GM12878 (cell line): ENCODE measurements at regions not wholly inside any gene's neighbourhood (a gene's known extent, or its start where the extent isn't known, plus 50 kb on each side); places are given as distances from the start of the nearest gene placed in this dataset.

Source experiments
- ATAC-seq: fragments of 200-7000 bp; cut with Tn5 transposase; 3 replicates; pipeline ENCODE4 v1.9.1; 2020; ENCODE audit warnings: mild to moderate bottlenecking, moderate library complexity
- BruUV-seq: library from RNA; stranded (reverse); fragments of 400-500 nt; replicated peaks from 2 replicates; lab custom pipeline; 2021; lab: Mats Ljungman, UMichigan
- CTCF ChIA-PET: fragments of 300-600 bp; sonication (Branson Sonifier 250); formaldehyde crosslinking; extraction: SDS; loops from one replicate; lab custom pipeline; 2021; ENCODE audit warnings: inconsistent platforms; lab: Yijun Ruan, JAX
- POLR2A ChIA-PET: fragments of 350-600 bp; formaldehyde crosslinking; extraction: SDS; loops from one replicate; lab custom pipeline; 2021; ENCODE audit warnings: inconsistent platforms; lab: Charles Lee
- RAD21 ChIA-PET: fragments of 300-600 bp; sonication (Branson Sonifier 250); formaldehyde crosslinking; loops from one replicate; lab custom pipeline; 2023; ENCODE audit warnings: antibody characterized with exemption; ENCODE audit not compliant: unreplicated experiment; lab: Charles Lee
- SMC1A ChIA-PET: fragments of 300-600 bp; sonication (Branson Sonifier 250); formaldehyde crosslinking; loops from one replicate; lab custom pipeline; 2023; ENCODE audit not compliant: unreplicated experiment, uncharacterized antibody; lab: Charles Lee
- DNase-seq: peaks from one replicate; pipeline ENCODE4 v3.0.0-alpha.2; 2011; ENCODE audit warnings: low read depth, low spot score
- FAIRE-seq: peaks from 3 replicates; lab custom pipeline; 2011; peaks lifted over from hg19 to GRCh38; lab: Jason Lieb, UNC
- H2AFZ ChIP-seq: 2 replicates; pipeline ENCODE4 v1.6.0; 2011; ENCODE audit warnings: low read depth, low read length, control low read depth; ENCODE audit not compliant: control insufficient read depth
- H3K27ac ChIP-seq: 2 replicates; pipeline ENCODE4 v1.5.1; 2011; ENCODE audit warnings: control low read depth; ENCODE audit not compliant: control insufficient read depth, insufficient read depth
- H3K27me3 ChIP-seq, 2 experiments: replicated peaks in 1 of 2; 2 replicates each; pipeline versions ENCODE4 v1.6.0 to v1.6.1; 2011; ENCODE audit warnings: low read length in 1 of 2; ENCODE audit not compliant: control insufficient read depth in 2 of 2, insufficient read depth in 2 of 2
- H3K36me3 ChIP-seq, 2 experiments: 2 replicates each; pipeline ENCODE4 v1.5.1; 2011; ENCODE audit warnings: low read length in 1 of 2; ENCODE audit not compliant: control insufficient read depth in 2 of 2, insufficient read depth in 2 of 2
- H3K4me1 ChIP-seq: 2 replicates; pipeline ENCODE4 v1.6.1; 2011; ENCODE audit warnings: mild to moderate bottlenecking, low read length, moderate library complexity, mixed read lengths; ENCODE audit not compliant: control insufficient read depth, insufficient read depth
- H3K4me2 ChIP-seq: 2 replicates; pipeline ENCODE4 v1.6.0; 2011; ENCODE audit warnings: control low read depth; ENCODE audit not compliant: control insufficient read depth, insufficient read depth
- H3K4me3 ChIP-seq: fragments of 200-600 bp; sonication (generic); 2 replicates; pipeline ENCODE4 v1.5.1; 2016
- H3K79me2 ChIP-seq: 2 replicates; pipeline ENCODE4 v1.6.0; 2011; ENCODE audit warnings: low read length; ENCODE audit not compliant: control insufficient read depth, insufficient read depth
- H3K9ac ChIP-seq: 2 replicates; pipeline ENCODE4 v1.8.0; 2011; ENCODE audit warnings: low read length, control low read depth, mixed read lengths; ENCODE audit not compliant: control insufficient read depth, insufficient read depth
- H3K9me3 ChIP-seq: replicated peaks from 3 replicates; pipeline ENCODE4 v1.5.1; 2011; ENCODE audit warnings: mild to moderate bottlenecking, low read length; ENCODE audit not compliant: control insufficient read depth, insufficient read depth
- H4K20me1 ChIP-seq: 2 replicates; pipeline ENCODE4 v1.6.0; 2011; ENCODE audit not compliant: control insufficient read depth, insufficient read depth
- BCL11A ChIP-seq: IDR thresholded peaks from 2 replicates; pipeline ENCODE4 v1.6.1; 2011; ENCODE audit warnings: low read depth, low read length
- CREM ChIP-seq: IDR thresholded peaks from 2 replicates; pipeline ENCODE4 v1.6.1; 2014; ENCODE audit warnings: antibody characterized with exemption, low read depth
- CUX1 ChIP-seq: IDR thresholded peaks from 2 replicates; pipeline ENCODE4 v1.6.1; 2012; ENCODE audit warnings: improper control_type of control experiment, low read depth, low read length; ENCODE audit not compliant: insufficient replicate concordance
- LARP7 ChIP-seq: fragments of 450-650 bp; IDR thresholded peaks from 2 replicates; pipeline ENCODE4 v1.6.1; 2017; ENCODE audit warnings: mild to moderate bottlenecking
- NBN ChIP-seq: fragments of 450-650 bp; IDR thresholded peaks from 2 replicates; pipeline ENCODE4 v1.6.1; 2016
- ZNF687 ChIP-seq: fragments of 450-650 bp; IDR thresholded peaks from 2 replicates; pipeline ENCODE4 v1.6.1; 2017; ENCODE audit warnings: mild to moderate bottlenecking, moderate library complexity
- ZSCAN29 ChIP-seq: fragments of 450-650 bp; IDR thresholded peaks from 2 replicates; pipeline ENCODE4 v1.6.1; 2017; ENCODE audit warnings: mild to moderate bottlenecking, moderate library complexity
- WGBS: methylation state at CpG from one replicate; pipeline ENCODE4 v1.1.6; 2016; ENCODE audit warnings: low lambda C conversion rate; ENCODE audit not compliant: insufficient replicate concordance, insufficient coverage; ENCODE audit errors: missing lambda C conversion rate; 5-methylcytosine and 5-hydroxymethylcytosine counted together
- in situ Hi-C: fragments of 300-500 bp; cut with MboI; formaldehyde crosslinking; loops from 9 replicates; pipeline ENCODE4 v1.14.3; 2018; ENCODE audit warnings: mixed read lengths
- intact Hi-C: fragments of 100-400 bp; cut with micrococcal nuclease; formaldehyde crosslinking; loops from one replicate; pipeline ENCODE4 v1.14.2; 2022; ENCODE audit not compliant: unreplicated experiment

GRCh38 chr12:76263696-76264095, 84.5 kb downstream of the BBS10 start:
- DNase-seq, result no peak
- ChIA-PET RAD21 (no interaction called here), SMC1A (interaction anchor here (1.2 kb wide), 2 partner anchors 11 to 14 kb away, joined by 3 read pairs; no protein-coding TSS in a partner anchor), POLR2A (no interaction called here), CTCF (no interaction called here)
- H2AFZ ChIP-seq, result no peak overlapping the region
- no peaks in the 10 kb centered on the region for H3K9me3 ChIP-seq
- H4K20me1 ChIP-seq, result no peaks in the 10 kb centered on the region
- ATAC-seq, result no peak
- no peak overlapping the region for H3K27ac ChIP-seq
- no peaks in the 10 kb centered on the region for H3K36me3 ChIP-seq
- no peak overlapping the region for H3K4me3 ChIP-seq
- FAIRE-seq, result no peak
- BruUV-seq, result no TSS peak
- H3K79me2 ChIP-seq, result no peaks in the 10 kb centered on the region
- TF ChIP-seq LARP7 (no peak), CREM (no peak), CUX1 (no peak), BCL11A (no peak), NBN (no peak), ZNF687 (no peak), ZSCAN29 (no peak)
- intact Hi-C loops, result no loop called here
- WGBS, result 72% methylated on average over 7 of the region's 7 CpGs
- H3K27me3 ChIP-seq, result no peaks in the 10 kb centered on the region; a peak in 1 of 4 replicates
- H3K4me2 ChIP-seq, result no peak overlapping the region
- no peak overlapping the region for H3K9ac ChIP-seq
- H3K4me1 ChIP-seq, result no peaks in the 10 kb centered on the region
- in situ Hi-C loops, result no loop called here
